ENCODE measurements at regions not wholly inside any gene's neighbourhood (a gene's known extent, or its start where the extent isn't known, plus 50 kb on each side); places are given as distances from the start of the nearest gene placed in this dataset.

GRCh38 chr2:14182227-14182946 lies 450.1 kb upstream of the LRATD1 start:
- no peak for DNase-seq (ENCODE audit: low spot score)

- DNase-seq (ENCODE audit: low spot score): no peak
Measured at GRCh38 chr2:14185906-14186305, 446.6 kb upstream of the LRATD1 start.

GRCh38 chr2:14188446-14188845 lies 444.1 kb upstream of the LRATD1 start:
- DNase-seq (ENCODE audit: low spot score): no peak

- DNase-seq (ENCODE audit: low spot score): no peak
Measured at GRCh38 chr2:14189929-14190328, 442.6 kb upstream of the LRATD1 start.

- DNase-seq (ENCODE audit: low spot score): no peak
Measured at GRCh38 chr2:14194233-14194632, 438.3 kb upstream of the LRATD1 start.

GRCh38 chr2:14197293-14197692 lies 435.2 kb upstream of the LRATD1 start:
- no peak for DNase-seq (ENCODE audit: low spot score)

- no peak for DNase-seq (ENCODE audit: low spot score)
Measured at GRCh38 chr2:14199040-14199439, 433.5 kb upstream of the LRATD1 start.

- no peak for DNase-seq (ENCODE audit: low spot score)
Measured at GRCh38 chr2:14219306-14219705, 413.2 kb upstream of the LRATD1 start.

GRCh38 chr2:14220101-14220500 lies 412.4 kb upstream of the LRATD1 start:
- DNase-seq (ENCODE audit: low spot score): no peak

GRCh38 chr2:14221466-14221865 lies 411.1 kb upstream of the LRATD1 start:
- no peak for DNase-seq (ENCODE audit: low spot score)

GRCh38 chr2:14223576-14223975 lies 408.9 kb upstream of the LRATD1 start:
- no peak for DNase-seq (ENCODE audit: low spot score)

- DNase-seq (ENCODE audit: low spot score): no peak
Measured at GRCh38 chr2:14231391-14231898, 401.1 kb upstream of the LRATD1 start.

- DNase-seq (ENCODE audit: low spot score): no peak
Measured at GRCh38 chr2:14232217-14232616, 400.3 kb upstream of the LRATD1 start.

- no peak for DNase-seq (ENCODE audit: low spot score)
Measured at GRCh38 chr2:14234911-14235310, 397.6 kb upstream of the LRATD1 start.

GRCh38 chr2:14235667-14236066 lies 396.9 kb upstream of the LRATD1 start:
- no peak for DNase-seq (ENCODE audit: low spot score)

- DNase-seq (ENCODE audit: low spot score): no peak
Measured at GRCh38 chr2:14237902-14238301, 394.6 kb upstream of the LRATD1 start.

- no peak for DNase-seq (ENCODE audit: low spot score)
Measured at GRCh38 chr2:14239605-14240004, 392.9 kb upstream of the LRATD1 start.

- no peak for DNase-seq (ENCODE audit: low spot score)
Measured at GRCh38 chr2:14240868-14241267, 391.6 kb upstream of the LRATD1 start.

- no peak for DNase-seq (ENCODE audit: low spot score)
Measured at GRCh38 chr2:14245901-14246300, 386.6 kb upstream of the LRATD1 start.

- no peak for DNase-seq (ENCODE audit: low spot score)
Measured at GRCh38 chr2:14255135-14255820, 377.2 kb upstream of the LRATD1 start.

GRCh38 chr2:14256890-14257289 lies 375.6 kb upstream of the LRATD1 start:
- DNase-seq (ENCODE audit: low spot score): no peak

GRCh38 chr2:14257801-14258507 lies 374.6 kb upstream of the LRATD1 start:
- no peak for DNase-seq (ENCODE audit: low spot score)

GRCh38 chr2:14261771-14262170 lies 370.7 kb upstream of the LRATD1 start:
- DNase-seq (ENCODE audit: low spot score): no peak

All from GM03348 (cell line).